BE2C (cell line): ENCODE measurements at regions not wholly inside any gene's neighbourhood (a gene's known extent, or its start where the extent isn't known, plus 50 kb on each side); places are given as distances from the start of the nearest gene placed in this dataset.
A peak's percentile ranks its signal among the peaks of the same experiment; 100 is the strongest.

Experiments used
- DNase-seq: peaks from one replicate; pipeline ENCODE4 v3.0.0-alpha.2; 2020
- H3K27me3 ChIP-seq: fragments of 250-450 bp; sonication (Bioruptor Pico); 2 replicates; pipeline ENCODE4 v1.5.1; 2020; ENCODE audit warnings: mild to moderate bottlenecking
- H3K36me3 ChIP-seq: fragments of 250-450 bp; sonication (Bioruptor Pico); 2 replicates; pipeline ENCODE4 v1.5.1; 2020; ENCODE audit warnings: mild to moderate bottlenecking
- H3K4me1 ChIP-seq: fragments of 250-450 bp; sonication (Bioruptor Pico); 2 replicates; pipeline ENCODE4 v1.5.1; 2020
- H3K4me3 ChIP-seq: 2 replicates; pipeline ENCODE4 v1.5.1; 2011; ENCODE audit warnings: low read depth, low read length
- H3K9me3 ChIP-seq: fragments of 250-450 bp; sonication (Bioruptor Pico); 2 replicates; pipeline ENCODE4 v1.5.1; 2020
- CTCF ChIP-seq: IDR thresholded peaks from 2 replicates; pipeline ENCODE4 v1.5.1; 2012; ENCODE audit warnings: mild to moderate bottlenecking, low read depth, low read length

GRCh38 chr3:66153481-66154443, 67.0 kb upstream of the SLC25A26 start:
- no peak for TF ChIP-seq CTCF
- Histone ChIP-seq H3K4me1 (no peaks in the 10 kb centered on the region), H3K36me3 (no peaks in the 10 kb centered on the region), H3K27me3 (no peaks in the 10 kb centered on the region), H3K4me3 (peak overlapping the region; percentile 54), H3K9me3 (no peaks in the 10 kb centered on the region)
- peak; percentile 16 for DNase-seq

DNA sequence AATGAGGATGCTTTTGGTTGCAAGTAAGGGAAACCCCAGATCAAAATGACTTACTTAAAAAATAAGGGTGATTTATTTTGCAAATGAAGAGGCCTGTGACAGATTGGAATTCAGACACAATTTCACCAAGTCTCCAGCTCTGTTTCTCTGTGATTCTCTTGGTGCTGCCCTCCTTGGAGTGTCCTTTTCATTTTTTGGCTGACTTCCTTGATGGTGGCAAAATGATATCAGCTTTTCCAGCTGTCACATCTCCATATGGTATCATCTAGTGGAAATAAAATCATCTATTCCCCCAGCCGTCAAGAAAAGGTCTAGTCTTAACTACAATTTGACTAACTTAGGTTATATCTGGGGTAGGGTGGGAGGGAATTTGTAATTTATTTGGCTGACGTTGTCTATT, 68.5 kb upstream of the SLC25A26 start:
- Histone ChIP-seq H3K4me1 (no peaks in the 10 kb centered on the region), H3K36me3 (no peaks in the 10 kb centered on the region), H3K27me3 (no peaks in the 10 kb centered on the region), H3K4me3 (no peak overlapping the region), H3K9me3 (no peaks in the 10 kb centered on the region)
- no peak for TF ChIP-seq CTCF
- DNase-seq, result no peak

- Histone ChIP-seq H3K27me3 (no peaks in the 10 kb centered on the region), H3K4me3 (no peak overlapping the region), H3K36me3 (no peaks in the 10 kb centered on the region), H3K9me3 (no peaks in the 10 kb centered on the region), H3K4me1 (no peaks in the 10 kb centered on the region)
- no peak for TF ChIP-seq CTCF
- no peak for DNase-seq
These were observed 69.8 kb upstream of the SLC25A26 start for GRCh38 chr3:66150977-66151376.

GRCh38 chr3:66149269-66149668, 71.5 kb upstream of the SLC25A26 start:
- peaks cover 4% of the 10 kb centered on the region for H3K4me1 ChIP-seq
- H3K27me3 ChIP-seq, result no peaks in the 10 kb centered on the region
- DNase-seq, result no peak
- no peak overlapping the region for H3K4me3 ChIP-seq
- H3K36me3 ChIP-seq, result no peaks in the 10 kb centered on the region
- TF ChIP-seq CTCF, result no peak
- no peaks in the 10 kb centered on the region for H3K9me3 ChIP-seq

DNA sequence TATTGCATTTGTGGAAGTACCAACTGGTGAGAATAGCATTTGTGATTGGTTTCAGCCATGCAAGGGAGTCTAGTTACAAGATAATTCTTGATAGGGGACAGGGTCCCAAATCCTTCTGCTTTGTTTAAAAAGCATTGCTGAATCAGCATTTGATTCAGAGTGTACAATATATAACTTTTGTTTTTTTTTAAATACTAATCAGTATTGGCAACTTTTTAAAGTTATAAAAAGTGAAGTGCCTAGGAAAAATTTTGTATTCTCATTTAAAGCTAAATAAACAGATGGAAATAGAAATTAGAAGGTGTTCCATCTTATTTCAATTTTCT, 75.4 kb upstream of the SLC25A26 start:
- Histone ChIP-seq H3K36me3 (no peaks in the 10 kb centered on the region), H3K4me1 (peaks cover 9% of the 10 kb centered on the region), H3K9me3 (no peaks in the 10 kb centered on the region), H3K4me3 (no peak overlapping the region), H3K27me3 (no peaks in the 10 kb centered on the region)
- no peak for DNase-seq
- no peak for TF ChIP-seq CTCF
